GM21360 (cell line): ENCODE measurements at regions not wholly inside any gene's neighbourhood (a gene's known extent, or its start where the extent isn't known, plus 50 kb on each side); places are given as distances from the start of the nearest gene placed in this dataset.
A peak's percentile ranks its signal among the peaks of the same experiment; 100 is the strongest.
"Not testable (repeated sequence)": the region's sequence is repeated elsewhere in the genome, so short reads cannot be mapped to it uniquely, and the experiment has no call there.

Source experiments
- ATAC-seq: cut with Tn5 transposase; IDR thresholded peaks from one replicate; pipeline ENCODE4 v1.9.1; 2021; ENCODE audit warnings: mild to moderate bottlenecking, moderate library complexity; ENCODE audit not compliant: unreplicated experiment

GRCh38 chr4:154907345-154908045 lies 126.4 kb downstream of the RBM46 start:
- ATAC-seq = not testable (repeated sequence)

GRCh38 chr4:154908168-154908567 lies 127.1 kb downstream of the RBM46 start:
- ATAC-seq = no peak

- no peak for ATAC-seq
Observed at GRCh38 chr4:154911097-154911496, 130.0 kb downstream of the RBM46 start.

GRCh38 chr4:154911608-154912098 lies 130.6 kb downstream of the RBM46 start:
- ATAC-seq = no peak

GRCh38 chr4:154916068-154916467 lies 135.0 kb downstream of the RBM46 start:
- no peak for ATAC-seq

- no peak for ATAC-seq
Observed at GRCh38 chr4:154927126-154927680, 146.1 kb downstream of the RBM46 start.

GRCh38 chr4:154928640-154929257 lies 147.7 kb downstream of the RBM46 start:
- no peak for ATAC-seq

- no peak for ATAC-seq
Observed at GRCh38 chr4:154936873-154937272, 155.8 kb downstream of the RBM46 start.

GRCh38 chr4:154939851-154940250 lies 158.8 kb downstream of the RBM46 start:
- ATAC-seq = no peak

GRCh38 chr4:154942176-154942575 lies 161.1 kb downstream of the RBM46 start:
- no peak for ATAC-seq

- no peak for ATAC-seq
Observed at GRCh38 chr4:154944996-154945395, 163.9 kb downstream of the RBM46 start.

- ATAC-seq = no peak
Observed at GRCh38 chr4:154946113-154946512, 165.0 kb downstream of the RBM46 start.

- ATAC-seq = no peak
Observed at GRCh38 chr4:154953691-154954090, 172.6 kb downstream of the RBM46 start.

GRCh38 chr4:154954117-154954516 lies 173.0 kb downstream of the RBM46 start:
- no peak for ATAC-seq

GRCh38 chr4:154958121-154958520 lies 177.0 kb downstream of the RBM46 start:
- no peak for ATAC-seq

GRCh38 chr4:154958621-154959358 lies 177.7 kb downstream of the RBM46 start:
- ATAC-seq = no peak

- ATAC-seq = no peak
Observed at GRCh38 chr4:154959756-154960155, 178.7 kb downstream of the RBM46 start.

- peak; percentile 37 for ATAC-seq
Observed at GRCh38 chr4:154960476-154960875, 179.4 kb downstream of the RBM46 start.

- ATAC-seq = peak; percentile 99
Observed at GRCh38 chr4:154961263-154961662, 180.2 kb downstream of the RBM46 start.

- no peak for ATAC-seq
Observed at GRCh38 chr4:154973244-154974035, 192.4 kb downstream of the RBM46 start.

- no peak for ATAC-seq
Observed at GRCh38 chr4:154977228-154977627, 196.2 kb downstream of the RBM46 start.
